Stomach (tissue), 8 donors: ENCODE measurements at regions not wholly inside any gene's neighbourhood (a gene's known extent, or its start where the extent isn't known, plus 50 kb on each side); places are given as distances from the start of the nearest gene placed in this dataset.

ENCODE experiments used
- DNase-seq, 2 donors: peaks; one replicate each; pipeline versions ENCODE4 v3.0.0 to v3.0.0-alpha.2; 2013 to 2019
- H3K27ac ChIP-seq, 5 donors: fragments of 200-600 bp in 4 of 5; sonication (generic) in 4 of 5; one replicate each; pipeline ENCODE4 v1.5.1; 2013 to 2019; ENCODE audit warnings: mild to moderate bottlenecking in 1 of 5, moderate library complexity in 1 of 5
- H3K27me3 ChIP-seq, 3 donors: fragments of 200-600 bp; sonication (generic); one replicate each; pipeline ENCODE4 v1.5.1; 2017 to 2019; ENCODE audit warnings: mixed run types in 1 of 3
- H3K36me3 ChIP-seq, 4 donors: fragments of 200-600 bp; sonication (generic); 1 replicate in 3 of 4; 2 replicates in 1 of 4; pipeline ENCODE4 v1.5.1; 2016 to 2019
- H3K4me1 ChIP-seq, 4 donors: fragments of 200-600 bp; sonication (generic); one replicate each; pipeline ENCODE4 v1.5.1; 2016 to 2019
- H3K4me3 ChIP-seq, 4 donors: fragments of 200-600 bp; sonication (generic) in 3 of 4; one replicate each; pipeline ENCODE4 v1.5.1; 2016 to 2019; ENCODE audit warnings: mild to moderate bottlenecking in 1 of 4
- H3K9me3 ChIP-seq, 4 donors: fragments of 200-600 bp; sonication (generic); one replicate each; pipeline ENCODE4 v1.5.1; 2016 to 2019
- CTCF ChIP-seq, 7 experiments: fragments of 450-650 bp in 4 of 7; fragments of 200-600 bp in 3 of 7; sonication (generic) in 3 of 7; IDR thresholded peaks; one replicate each; pipeline ENCODE4 v1.5.1; 2016 to 2019; ENCODE audit warnings: antibody characterized with exemption in 7 of 7, control low read depth in 2 of 7, mild to moderate bottlenecking in 1 of 7
- EP300 ChIP-seq: sonication (generic); formaldehyde crosslinking; IDR thresholded peaks from one replicate; pipeline ENCODE4 v1.6.1; 2017; ENCODE audit warnings: antibody characterized with exemption
- POLR2A ChIP-seq, 4 donors: fragments of 450-650 bp; IDR thresholded peaks; one replicate each; pipeline ENCODE4 v1.6.1; 2016; ENCODE audit warnings: antibody characterized with exemption in 4 of 4, control low read depth in 2 of 4, mild to moderate bottlenecking in 1 of 4, moderate library complexity in 1 of 4
- POLR2AphosphoS5 ChIP-seq, 3 donors: sonication (generic); formaldehyde crosslinking; IDR thresholded peaks; one replicate each; pipeline ENCODE4 v1.6.1; 2016; ENCODE audit warnings: antibody characterized with exemption in 3 of 3
- WGBS, 5 donors: extraction: QIAGEN DNeasy Blood & Tissue Kit in 3 of 5; methylation state at CpG; one replicate each; pipeline versions ENCODE4 v1.1.5 to v1.1.7; 2013 to 2018; 5-methylcytosine and 5-hydroxymethylcytosine counted together
- intact Hi-C: fragments of 100-400 bp; cut with DNase I; formaldehyde crosslinking; loops from one replicate; pipeline ENCODE4 v1.15.1; 2023; ENCODE audit warnings: low total_unique reads
- donor health status: healthy with polysubstance abuse.
- donor health status: Bipolar disorder and iron deficiency.
- donor health status: healthy.

GRCh38 chr2:189940913-189941312 is 121.6 kb downstream of the MSTN start:
- Histone ChIP-seq H3K9me3 (peaks cover 9 to 65% (median 38%) of the 10 kb centered on the region in 4 donors), H3K27me3 (no peaks in the 10 kb centered on the region), H3K36me3 (no peaks in the 10 kb centered on the region), H3K4me1 (no peaks in the 10 kb centered on the region), H3K27ac (no peak overlapping the region), H3K4me3 (no peak overlapping the region)
- intact Hi-C loops: no loop called here
- TF ChIP-seq EP300: no peak
- TF ChIP-seq CTCF (IDR thresholded peaks at IDR 0.05): no peak
- TF ChIP-seq POLR2AphosphoS5 (IDR thresholded peaks at IDR 0.05): no peak
- no peak for TF ChIP-seq POLR2A (IDR thresholded peaks at IDR 0.05)
- DNase-seq: no peak
- WGBS, 5 donors: 71 to 87% (median 80%) methylated on average over 1 of the region's 1 CpG

GRCh38 chr2:189937691-189938090 is 124.8 kb downstream of the MSTN start:
- 87 to 94% (median 92%) methylated on average over 2 of the region's 2 CpGs for WGBS, 5 donors
- peaks cover 9 to 54% (median 29%) of the 10 kb centered on the region in 4 donors for H3K9me3 ChIP-seq
- TF ChIP-seq CTCF (IDR thresholded peaks at IDR 0.05) (no peak), POLR2A (IDR thresholded peaks at IDR 0.05) (no peak), POLR2AphosphoS5 (IDR thresholded peaks at IDR 0.05) (no peak), EP300 (no peak)
- no peaks in the 10 kb centered on the region for H3K4me1 ChIP-seq
- no peak for DNase-seq
- intact Hi-C loops: no loop called here
- no peaks in the 10 kb centered on the region for H3K36me3 ChIP-seq
- H3K27ac ChIP-seq: no peak overlapping the region
- H3K4me3 ChIP-seq: no peak overlapping the region
- H3K27me3 ChIP-seq: no peaks in the 10 kb centered on the region

GRCh38 chr2:189933911-189934399 is 128.6 kb downstream of the MSTN start:
- H3K27me3 ChIP-seq: no peaks in the 10 kb centered on the region
- no peak for DNase-seq
- TF ChIP-seq POLR2A (IDR thresholded peaks at IDR 0.05): no peak
- TF ChIP-seq CTCF (IDR thresholded peaks at IDR 0.05): no peak
- no peak overlapping the region for H3K27ac ChIP-seq
- no peaks in the 10 kb centered on the region for H3K4me1 ChIP-seq
- 80 to 95% (median 90%) methylated on average over 1 of the region's 1 CpG for WGBS, 5 donors
- peaks cover 0 to 18% (median under 1%) of the 10 kb centered on the region in 4 donors for H3K9me3 ChIP-seq
- H3K36me3 ChIP-seq: no peaks in the 10 kb centered on the region
- H3K4me3 ChIP-seq: no peak overlapping the region
- intact Hi-C loops: no loop called here

- Histone ChIP-seq H3K27me3 (no peaks in the 10 kb centered on the region), H3K4me3 (no peak overlapping the region), H3K4me1 (no peaks in the 10 kb centered on the region), H3K36me3 (no peaks in the 10 kb centered on the region), H3K9me3 (peaks cover 0 to 11% (median 0%) of the 10 kb centered on the region in 4 donors), H3K27ac (no peak overlapping the region)
- intact Hi-C loops: no loop called here
- TF ChIP-seq CTCF (IDR thresholded peaks at IDR 0.05) (no peak), POLR2A (IDR thresholded peaks at IDR 0.05) (no peak), POLR2AphosphoS5 (IDR thresholded peaks at IDR 0.05) (no peak), EP300 (no peak)
- no peak for DNase-seq
- 22 to 44% (median 37%) methylated on average over 1 of the region's 1 CpG for WGBS, 5 donors
Observed at GRCh38 chr2:189933041-189933440, 129.5 kb downstream of the MSTN start.
